ENCODE measurements at regions not wholly inside any gene's neighbourhood (a gene's known extent, or its start where the extent isn't known, plus 50 kb on each side); places are given as distances from the start of the nearest gene placed in this dataset.

GRCh38 chr5:124979251-124979650, 232.8 kb upstream of the ZNF608 start:
- TF ChIP-seq GABPA (IDR thresholded peaks at IDR 0.05; ENCODE audit: low read depth), result no peak
- no peak for TF ChIP-seq BMI1 (IDR thresholded peaks at IDR 0.05; ENCODE audit: borderline replicate concordance)
- no peak for TF ChIP-seq CHD2 (IDR thresholded peaks at IDR 0.05; ENCODE audit: borderline replicate concordance, low read depth, low read length)
- no peak for TF ChIP-seq FOXM1 (IDR thresholded peaks at IDR 0.05; ENCODE audit: low read depth, low read length)
- TF ChIP-seq IKZF1 (conservative IDR thresholded peaks at IDR 0.05), result no peak
- no peak for TF ChIP-seq RAD21 (IDR thresholded peaks at IDR 0.05; ENCODE audit: insufficient read depth, low read depth, low read length)

All from GM12878 (cell line).